ENCODE measurements at regions not wholly inside any gene's neighbourhood (a gene's known extent, or its start where the extent isn't known, plus 50 kb on each side); places are given as distances from the start of the nearest gene placed in this dataset.

DNA sequence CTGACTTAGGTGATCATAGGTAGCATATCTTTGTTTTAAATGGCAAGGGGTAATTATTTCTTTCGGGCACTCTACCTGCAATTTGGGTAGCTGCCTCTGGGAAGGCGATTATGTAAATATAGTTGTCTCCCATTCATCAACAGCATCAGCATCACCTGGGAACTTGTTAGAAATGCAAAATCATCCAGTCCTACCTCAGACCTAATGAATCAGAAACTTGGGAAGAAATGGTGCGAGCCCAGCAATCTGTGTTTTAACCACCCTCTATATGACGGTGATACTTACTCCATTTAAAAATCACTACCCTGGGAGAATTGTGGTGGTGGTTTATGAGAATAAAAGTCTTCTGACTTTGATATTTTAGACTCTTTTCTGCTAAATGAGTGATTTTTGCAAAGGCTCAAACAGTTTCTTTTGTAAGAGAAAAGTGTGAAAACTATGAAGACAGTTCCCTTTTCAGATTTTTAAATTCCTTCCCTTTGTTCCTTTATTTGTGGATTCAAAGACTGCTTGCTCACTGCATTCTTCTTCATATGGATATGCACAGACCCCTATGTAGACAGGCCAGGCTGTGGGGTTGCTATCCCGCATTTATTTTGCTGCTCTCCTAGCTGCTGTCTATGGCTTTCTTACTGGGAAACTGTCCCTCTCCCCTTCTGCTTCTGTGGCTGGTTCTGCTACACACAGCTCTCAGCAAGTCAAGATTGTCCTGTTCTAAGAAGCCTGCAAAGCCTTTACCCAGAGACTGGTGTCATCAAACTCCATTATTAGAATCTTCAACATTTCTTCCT lies 365.3 kb downstream of the RNF144B start:
- Histone ChIP-seq H4K20me1 (no peaks in the 10 kb centered on the region), H3K4me3 (no peak overlapping the region), H3K27ac (no peak overlapping the region), H3K4me1 (no peaks in the 10 kb centered on the region), H3K9me3 (replicated peaks in 1 of 11) (no peaks in the 10 kb centered on the region), H3K27me3 (no peaks in the 10 kb centered on the region), H3K36me3 (no peaks in the 10 kb centered on the region), H3K9ac (no peak overlapping the region), H3K4me2 (no peak overlapping the region)
- TF ChIP-seq Cebpa-rat (IDR thresholded peaks at IDR 0.05), result no peak

DNA sequence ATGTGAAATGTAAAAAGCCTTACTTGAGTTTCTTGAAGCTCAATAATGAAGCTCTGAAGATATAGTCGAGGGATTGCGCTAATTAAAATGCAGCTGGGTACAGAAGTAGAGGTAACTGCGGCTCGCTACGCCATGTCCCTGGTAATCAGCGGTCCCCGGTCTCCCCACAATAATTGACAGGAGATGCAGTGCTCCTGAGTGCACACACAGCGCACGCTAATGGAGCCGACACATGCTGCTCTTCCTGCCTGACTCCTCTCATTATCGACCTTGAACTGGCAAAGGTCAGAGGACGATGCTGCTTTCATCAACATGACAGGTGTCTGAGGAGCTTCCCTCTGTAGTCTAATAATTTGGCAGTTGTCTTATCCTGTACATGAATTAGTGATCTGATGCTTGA lies 365.9 kb downstream of the RNF144B start:
- Histone ChIP-seq H3K36me3 (no peaks in the 10 kb centered on the region), H3K4me1 (no peaks in the 10 kb centered on the region), H3K27ac (no peak overlapping the region), H3K4me3 (no peak overlapping the region), H3K9me3 (replicated peaks in 1 of 11) (no peaks in the 10 kb centered on the region), H3K27me3 (no peaks in the 10 kb centered on the region), H3K9ac (no peak overlapping the region), H3K4me2 (no peak overlapping the region), H4K20me1 (no peaks in the 10 kb centered on the region)
- TF ChIP-seq Cebpa-rat (IDR thresholded peaks at IDR 0.05), result no peak

DNA sequence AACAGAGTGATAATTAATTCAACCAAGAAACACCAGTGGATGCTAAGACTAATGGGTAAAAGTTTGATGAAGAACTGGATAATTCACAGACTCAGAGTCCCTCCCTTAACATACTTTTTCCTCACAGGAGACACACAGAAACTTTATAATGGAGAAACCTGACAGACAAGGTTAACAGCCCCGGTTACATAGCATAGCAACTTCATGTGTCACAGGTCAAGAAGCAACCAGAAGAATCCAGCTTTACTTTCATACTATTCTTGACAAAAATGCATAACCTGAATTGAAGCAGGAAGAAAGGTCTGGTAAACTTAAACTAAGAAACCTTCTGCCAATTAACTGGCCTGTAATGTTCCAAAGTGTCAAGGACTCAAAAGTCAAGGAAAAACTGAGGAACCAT lies 375.9 kb downstream of the RNF144B start:
- H3K27ac ChIP-seq, result no peak overlapping the region
- no peak for TF ChIP-seq Cebpa-rat (IDR thresholded peaks at IDR 0.05)
- H3K9ac ChIP-seq, result no peak overlapping the region
- H3K27me3 ChIP-seq, result no peaks in the 10 kb centered on the region
- H4K20me1 ChIP-seq, result no peaks in the 10 kb centered on the region
- no peaks in the 10 kb centered on the region for H3K9me3 ChIP-seq (replicated peaks in 1 of 11)
- no peaks in the 10 kb centered on the region for H3K4me1 ChIP-seq
- H3K36me3 ChIP-seq, result no peaks in the 10 kb centered on the region
- no peak overlapping the region for H3K4me3 ChIP-seq
- no peak overlapping the region for H3K4me2 ChIP-seq

DNA sequence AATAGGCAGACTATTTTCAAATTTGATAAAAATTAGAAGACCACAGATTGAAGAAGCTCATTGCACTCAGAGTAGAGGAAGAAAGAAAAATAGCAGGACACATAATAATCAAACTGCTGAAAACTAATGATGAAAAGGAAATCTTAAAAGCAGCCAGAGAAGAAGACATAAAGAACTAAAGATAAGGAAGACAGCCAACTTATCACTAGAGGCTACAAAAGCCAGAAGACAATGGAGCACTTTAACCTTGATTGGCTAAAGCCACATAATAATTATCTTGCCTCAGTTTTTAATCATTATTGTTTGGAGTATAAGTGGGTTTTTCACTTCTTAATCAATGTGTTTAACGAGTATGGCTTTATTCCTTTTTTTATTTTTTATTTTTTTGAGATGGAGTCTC lies 397.6 kb downstream of the RNF144B start:
- Histone ChIP-seq H3K36me3 (no peaks in the 10 kb centered on the region), H3K27ac (no peak overlapping the region)

DNA sequence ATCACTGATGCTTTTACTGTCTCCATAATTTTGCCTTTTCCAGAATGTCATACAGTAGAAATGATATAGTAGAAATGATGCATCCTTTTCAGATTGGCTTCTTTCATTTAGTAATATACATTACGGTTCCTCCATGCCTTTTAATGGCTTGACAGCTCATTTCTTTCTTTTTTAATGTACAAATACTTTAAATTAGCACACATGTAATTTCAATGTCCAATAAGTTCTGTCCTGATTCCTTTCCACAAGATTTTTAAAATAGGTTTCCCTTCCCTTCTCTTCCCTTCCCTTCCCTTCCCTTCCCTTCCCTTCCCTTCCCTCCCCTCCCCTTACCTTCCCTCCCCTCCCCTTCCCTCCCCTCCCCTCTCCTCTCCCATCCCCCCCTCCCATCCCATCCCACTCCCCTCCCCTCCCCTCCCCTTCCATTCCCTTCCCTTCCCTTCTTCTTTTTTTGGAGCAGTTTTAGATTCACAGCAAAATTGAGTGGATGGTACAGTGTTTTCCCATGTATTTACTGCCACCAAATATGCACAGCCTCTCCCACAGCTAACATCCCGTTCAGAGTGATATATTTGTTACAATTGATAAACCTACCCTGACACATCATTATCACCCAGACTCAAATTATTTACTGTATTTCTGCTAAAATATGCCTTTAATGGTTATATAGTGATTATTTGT lies 398.8 kb downstream of the RNF144B start:
- no peaks in the 10 kb centered on the region for H3K27me3 ChIP-seq
- no peak overlapping the region for H3K27ac ChIP-seq
- no peak for TF ChIP-seq Cebpa-rat (IDR thresholded peaks at IDR 0.05)
- H3K4me3 ChIP-seq, result no peak overlapping the region
- H3K36me3 ChIP-seq, result no peaks in the 10 kb centered on the region
- H3K4me2 ChIP-seq, result no peak overlapping the region
- H3K9ac ChIP-seq, result no peak overlapping the region
- no peaks in the 10 kb centered on the region for H4K20me1 ChIP-seq
- H3K4me1 ChIP-seq, result no peaks in the 10 kb centered on the region
- no peaks in the 10 kb centered on the region for H3K9me3 ChIP-seq (replicated peaks in 1 of 11)

More for the DNA sequence above, 397.6 kb downstream of the RNF144B start:
- Histone ChIP-seq H3K27me3 (no peaks in the 10 kb centered on the region), H4K20me1 (no peaks in the 10 kb centered on the region), H3K4me1 (no peaks in the 10 kb centered on the region), H3K4me2 (no peak overlapping the region), H3K9me3 (replicated peaks in 1 of 11) (no peaks in the 10 kb centered on the region), H3K4me3 (no peak overlapping the region), H3K9ac (no peak overlapping the region)
- no peak for TF ChIP-seq Cebpa-rat (IDR thresholded peaks at IDR 0.05)

DNA sequence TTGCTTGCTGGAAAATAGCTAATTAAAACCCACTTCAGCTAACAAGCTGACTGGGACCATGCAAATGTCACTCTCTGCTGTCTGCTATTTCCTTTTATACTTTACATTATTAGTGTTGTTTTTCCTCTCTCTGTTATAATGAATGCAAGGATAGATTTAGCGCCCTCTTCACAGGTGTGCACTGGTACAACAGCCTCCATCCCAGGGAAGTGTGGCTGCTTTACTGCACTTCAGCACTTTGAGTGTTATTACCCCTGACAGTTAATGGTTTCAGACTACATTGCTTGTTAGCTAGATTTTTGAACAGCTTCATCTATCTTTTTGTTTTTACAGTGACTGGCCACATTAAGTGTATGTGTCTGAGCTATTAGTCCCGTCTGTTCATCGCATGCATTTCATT lies 405.7 kb downstream of the RNF144B start:
- TF ChIP-seq Cebpa-rat (IDR thresholded peaks at IDR 0.05), result no peak
- Histone ChIP-seq H3K9ac (no peak overlapping the region), H3K36me3 (no peaks in the 10 kb centered on the region), H3K27ac (no peak overlapping the region), H3K9me3 (replicated peaks in 1 of 11) (no peaks in the 10 kb centered on the region), H3K4me2 (no peak overlapping the region), H3K27me3 (no peaks in the 10 kb centered on the region), H4K20me1 (no peaks in the 10 kb centered on the region), H3K4me1 (no peaks in the 10 kb centered on the region), H3K4me3 (no peak overlapping the region)

DNA sequence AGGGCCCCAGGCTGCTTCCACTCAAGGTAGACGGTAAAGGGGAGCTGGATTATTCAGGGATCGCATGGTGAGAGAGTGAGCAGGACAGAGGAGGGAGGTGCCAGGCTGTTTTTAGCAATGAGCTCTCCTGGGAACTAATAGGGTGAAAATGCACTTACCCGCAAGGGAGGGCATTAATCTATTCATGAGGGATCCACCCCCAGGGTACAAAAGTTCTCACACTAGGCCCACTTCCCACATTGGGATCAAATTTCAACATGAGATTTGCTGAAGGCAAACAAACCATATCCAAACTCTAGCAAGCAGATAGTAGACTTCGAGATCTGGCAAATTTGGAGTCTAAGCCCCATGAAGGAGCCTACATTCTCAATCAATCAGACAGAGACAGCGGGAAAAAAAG lies 408.6 kb downstream of the RNF144B start:
- H3K27ac ChIP-seq, result no peak overlapping the region
- TF ChIP-seq Cebpa-rat (IDR thresholded peaks at IDR 0.05), result no peak
- H3K9me3 ChIP-seq (replicated peaks in 1 of 11), result no peaks in the 10 kb centered on the region
- H3K4me1 ChIP-seq, result peaks cover 0 to 3% (median 0%) of the 10 kb centered on the region in 10 experiments; a peak in 3 of 20 replicates
- H3K4me3 ChIP-seq, result no peak overlapping the region
- no peaks in the 10 kb centered on the region for H3K36me3 ChIP-seq
- H3K27me3 ChIP-seq, result no peaks in the 10 kb centered on the region
- H4K20me1 ChIP-seq, result no peaks in the 10 kb centered on the region
- H3K4me2 ChIP-seq, result no peak overlapping the region
- no peak overlapping the region for H3K9ac ChIP-seq

DNA sequence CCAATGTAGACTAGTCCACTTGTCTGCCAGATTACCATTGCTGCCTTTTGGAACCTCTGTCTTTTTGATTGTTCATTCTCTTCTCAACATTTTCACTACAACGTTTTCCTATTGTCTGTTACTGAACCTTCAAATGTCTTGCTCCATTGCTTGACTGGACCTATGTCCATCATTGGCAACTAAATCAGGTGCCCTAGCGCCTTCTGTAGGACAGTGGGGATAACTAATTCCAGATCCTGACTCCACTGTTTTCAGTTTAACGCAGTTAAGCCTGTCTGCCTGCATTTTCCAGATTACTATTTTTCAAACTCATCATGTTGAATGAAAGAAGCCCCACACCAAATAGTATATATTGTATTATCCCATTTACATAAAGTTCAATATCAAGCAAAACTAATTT lies 433.6 kb downstream of the RNF144B start:
- Histone ChIP-seq H3K36me3 (no peaks in the 10 kb centered on the region), H3K27me3 (no peaks in the 10 kb centered on the region), H4K20me1 (no peaks in the 10 kb centered on the region), H3K4me2 (no peak overlapping the region), H3K27ac (no peak overlapping the region), H3K9me3 (replicated peaks in 1 of 11) (peaks cover 20 to 43% (median 22%) of the 10 kb centered on the region in 11 experiments), H3K9ac (no peak overlapping the region), H3K4me1 (peaks cover 0 to 5% (median 0%) of the 10 kb centered on the region in 10 experiments; a peak in 1 of 20 replicates), H3K4me3 (no peak overlapping the region)
- TF ChIP-seq Cebpa-rat (IDR thresholded peaks at IDR 0.05), result no peak

DNA sequence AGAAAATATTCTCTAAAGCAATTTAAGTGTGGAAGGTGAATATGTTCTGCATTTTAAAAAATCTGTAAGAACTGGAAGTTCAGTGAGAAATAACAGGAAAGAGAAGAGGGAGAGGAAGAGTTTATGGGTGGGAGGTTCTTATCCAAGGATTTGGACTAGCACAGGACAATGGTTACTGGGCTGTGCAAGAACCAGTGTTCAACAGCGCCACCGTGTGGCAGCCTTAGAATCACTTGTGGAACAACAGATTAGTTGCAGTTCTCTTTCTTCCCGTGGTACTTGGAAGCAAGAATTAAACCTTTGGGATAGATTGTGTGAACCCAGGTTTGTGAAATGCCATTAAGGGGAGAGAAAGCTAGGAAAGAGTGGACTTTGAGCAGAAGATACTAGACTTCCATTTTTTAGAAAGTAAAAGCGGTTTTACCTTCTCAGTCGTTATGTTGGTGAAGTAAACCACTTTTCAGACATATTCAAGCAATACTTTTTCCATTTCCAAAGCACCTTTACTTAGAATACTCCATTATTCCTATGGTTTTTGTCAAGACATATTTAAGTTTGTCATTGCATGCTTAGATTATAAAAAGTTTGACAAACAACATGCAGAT lies 436.7 kb downstream of the RNF144B start:
- Histone ChIP-seq H3K27ac (no peak overlapping the region), H3K4me2 (no peak overlapping the region), H3K4me1 (peaks cover 0 to 8% (median under 1%) of the 10 kb centered on the region in 10 experiments; a peak in 7 of 20 replicates), H3K9me3 (replicated peaks in 1 of 11) (peaks cover 20 to 43% (median 22%) of the 10 kb centered on the region in 11 experiments), H3K4me3 (no peak overlapping the region), H4K20me1 (no peaks in the 10 kb centered on the region), H3K36me3 (no peaks in the 10 kb centered on the region), H3K9ac (no peak overlapping the region), H3K27me3 (no peaks in the 10 kb centered on the region)
- no peak for TF ChIP-seq Cebpa-rat (IDR thresholded peaks at IDR 0.05)
